ENCODE measurements at regions not wholly inside any gene's neighbourhood (a gene's known extent, or its start where the extent isn't known, plus 50 kb on each side); places are given as distances from the start of the nearest gene placed in this dataset.

DNA sequence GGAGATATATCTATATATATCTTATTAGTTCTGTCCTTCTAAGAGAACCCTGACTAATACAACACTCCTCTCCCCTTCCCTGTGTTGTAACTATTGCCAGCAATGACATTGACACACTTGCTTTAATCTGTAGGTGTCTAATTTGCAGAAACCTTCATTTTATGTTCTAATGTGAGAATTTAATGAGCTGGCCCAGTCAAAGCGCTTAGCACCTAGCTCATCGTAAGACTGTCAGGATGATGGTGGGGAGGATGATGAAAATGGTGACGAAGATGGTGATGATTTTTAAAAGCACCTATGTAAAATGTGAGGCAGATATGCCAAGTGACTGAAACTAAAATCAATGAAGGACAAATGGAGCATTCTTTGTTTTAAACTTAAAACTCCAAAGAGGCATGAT, 183.8 kb downstream of the DHX15 start:
- TF ChIP-seq, protein P1, sequence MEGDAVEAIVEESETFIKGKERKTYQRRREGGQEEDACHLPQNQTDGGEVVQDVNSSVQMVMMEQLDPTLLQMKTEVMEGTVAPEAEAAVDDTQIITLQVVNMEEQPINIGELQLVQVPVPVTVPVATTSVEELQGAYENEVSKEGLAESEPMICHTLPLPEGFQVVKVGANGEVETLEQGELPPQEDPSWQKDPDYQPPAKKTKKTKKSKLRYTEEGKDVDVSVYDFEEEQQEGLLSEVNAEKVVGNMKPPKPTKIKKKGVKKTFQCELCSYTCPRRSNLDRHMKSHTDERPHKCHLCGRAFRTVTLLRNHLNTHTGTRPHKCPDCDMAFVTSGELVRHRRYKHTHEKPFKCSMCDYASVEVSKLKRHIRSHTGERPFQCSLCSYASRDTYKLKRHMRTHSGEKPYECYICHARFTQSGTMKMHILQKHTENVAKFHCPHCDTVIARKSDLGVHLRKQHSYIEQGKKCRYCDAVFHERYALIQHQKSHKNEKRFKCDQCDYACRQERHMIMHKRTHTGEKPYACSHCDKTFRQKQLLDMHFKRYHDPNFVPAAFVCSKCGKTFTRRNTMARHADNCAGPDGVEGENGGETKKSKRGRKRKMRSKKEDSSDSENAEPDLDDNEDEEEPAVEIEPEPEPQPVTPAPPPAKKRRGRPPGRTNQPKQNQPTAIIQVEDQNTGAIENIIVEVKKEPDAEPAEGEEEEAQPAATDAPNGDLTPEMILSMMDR (conservative IDR thresholded peaks at IDR 0.05; ENCODE audit: low read depth, low read length): no peak
- TF ChIP-seq EZH2 (IDR thresholded peaks at IDR 0.05; ENCODE audit: low read length, unreplicated experiment) (no peak), EZH2phosphoT487 (IDR thresholded peaks at IDR 0.05; ENCODE audit: borderline replicate concordance, low read length) (no peak)
